Activated CD8-positive, alpha-beta T cell treated with anti-CD3 and anti-CD28 coated beads for 36 hours (primary cell): ENCODE measurements at regions not wholly inside any gene's neighbourhood (a gene's known extent, or its start where the extent isn't known, plus 50 kb on each side); places are given as distances from the start of the nearest gene placed in this dataset.

Experiments
- ATAC-seq: fragments of 200-7000 bp; cut with Tn5 transposase; one replicate; pipeline ENCODE4 v1.10.0; 2021; ENCODE audit warnings: mild to moderate bottlenecking, moderate library complexity
- CTCF ChIA-PET: fragments of 350-600 bp; sonication (Branson Sonifier 250); formaldehyde crosslinking; loops from one replicate; lab custom pipeline; 2021; ENCODE audit warnings: antibody characterized with exemption; lab: Charles Lee
- POLR2A ChIA-PET: fragments of 350-600 bp; sonication (Branson Sonifier 250); formaldehyde crosslinking; loops from one replicate; lab custom pipeline; 2021; ENCODE audit warnings: antibody characterized with exemption; lab: Charles Lee
- DNase-seq: peaks from one replicate; pipeline ENCODE4 v3.0.0-alpha.2; 2020
- H3K27ac Mint-ChIP-seq: one replicate; pipeline ENCODE4 v1.8.0; 2021; ENCODE audit warnings: mild to moderate bottlenecking, mixed read lengths
- H3K27me3 Mint-ChIP-seq: one replicate; pipeline ENCODE4 v1.8.0; 2021; ENCODE audit warnings: mixed read lengths
- H3K36me3 Mint-ChIP-seq: one replicate; pipeline ENCODE4 v1.8.0; 2021; ENCODE audit warnings: low read depth, mixed read lengths
- H3K4me1 Mint-ChIP-seq: one replicate; pipeline ENCODE4 v1.8.0; 2021; ENCODE audit warnings: low read depth, mixed read lengths
- H3K4me3 Mint-ChIP-seq: one replicate; pipeline ENCODE4 v1.8.0; 2021; ENCODE audit warnings: mild to moderate bottlenecking, moderate library complexity, mixed read lengths
- H3K9me3 Mint-ChIP-seq: one replicate; pipeline ENCODE4 v1.8.0; 2021; ENCODE audit warnings: mixed read lengths
- intact Hi-C: fragments of 100-400 bp; cut with micrococcal nuclease; formaldehyde crosslinking; loops from one replicate; pipeline ENCODE4 v1.10.0; 2022
- TF ChIP-seq, protein P1 (sequence below): fragments of 200-600 bp; IDR thresholded peaks from one replicate; pipeline ENCODE4 v1.8.0; 2022; ENCODE audit warnings: antibody characterized with exemption, mild to moderate bottlenecking

DNA sequence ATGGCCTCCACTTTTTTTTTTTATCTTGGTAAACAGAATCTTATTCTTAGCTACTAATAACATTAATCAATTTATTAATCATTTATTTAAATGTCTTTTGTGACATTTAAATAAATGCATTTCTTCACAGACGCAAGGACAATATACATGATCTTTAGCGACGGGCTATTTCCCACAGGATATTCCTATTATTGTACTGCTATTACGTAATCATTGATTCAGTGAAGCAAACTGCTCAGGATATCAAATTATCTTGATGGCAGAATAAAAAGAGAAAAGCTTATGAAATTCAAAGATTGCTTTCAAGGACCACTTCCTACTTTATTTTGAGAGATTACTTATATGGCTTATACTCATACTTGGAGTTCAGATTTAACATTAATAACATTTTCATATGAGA, 114.1 kb downstream of the FAM9B start:
- CTCF ChIA-PET: no interaction called here
- Mint-ChIP-seq H3K9me3 (no peaks in the 10 kb centered on the region), H3K27me3 (peaks cover 8% of the 10 kb centered on the region), H3K27ac (no peak overlapping the region), H3K36me3 (no peaks in the 10 kb centered on the region), H3K4me1 (no peaks in the 10 kb centered on the region), H3K4me3 (no peak overlapping the region)
- DNase-seq: no peak
- intact Hi-C loops: no loop called here
- POLR2A ChIA-PET: no interaction called here
- no peak for ATAC-seq
- TF ChIP-seq, protein P1, sequence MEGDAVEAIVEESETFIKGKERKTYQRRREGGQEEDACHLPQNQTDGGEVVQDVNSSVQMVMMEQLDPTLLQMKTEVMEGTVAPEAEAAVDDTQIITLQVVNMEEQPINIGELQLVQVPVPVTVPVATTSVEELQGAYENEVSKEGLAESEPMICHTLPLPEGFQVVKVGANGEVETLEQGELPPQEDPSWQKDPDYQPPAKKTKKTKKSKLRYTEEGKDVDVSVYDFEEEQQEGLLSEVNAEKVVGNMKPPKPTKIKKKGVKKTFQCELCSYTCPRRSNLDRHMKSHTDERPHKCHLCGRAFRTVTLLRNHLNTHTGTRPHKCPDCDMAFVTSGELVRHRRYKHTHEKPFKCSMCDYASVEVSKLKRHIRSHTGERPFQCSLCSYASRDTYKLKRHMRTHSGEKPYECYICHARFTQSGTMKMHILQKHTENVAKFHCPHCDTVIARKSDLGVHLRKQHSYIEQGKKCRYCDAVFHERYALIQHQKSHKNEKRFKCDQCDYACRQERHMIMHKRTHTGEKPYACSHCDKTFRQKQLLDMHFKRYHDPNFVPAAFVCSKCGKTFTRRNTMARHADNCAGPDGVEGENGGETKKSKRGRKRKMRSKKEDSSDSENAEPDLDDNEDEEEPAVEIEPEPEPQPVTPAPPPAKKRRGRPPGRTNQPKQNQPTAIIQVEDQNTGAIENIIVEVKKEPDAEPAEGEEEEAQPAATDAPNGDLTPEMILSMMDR: no peak

DNA sequence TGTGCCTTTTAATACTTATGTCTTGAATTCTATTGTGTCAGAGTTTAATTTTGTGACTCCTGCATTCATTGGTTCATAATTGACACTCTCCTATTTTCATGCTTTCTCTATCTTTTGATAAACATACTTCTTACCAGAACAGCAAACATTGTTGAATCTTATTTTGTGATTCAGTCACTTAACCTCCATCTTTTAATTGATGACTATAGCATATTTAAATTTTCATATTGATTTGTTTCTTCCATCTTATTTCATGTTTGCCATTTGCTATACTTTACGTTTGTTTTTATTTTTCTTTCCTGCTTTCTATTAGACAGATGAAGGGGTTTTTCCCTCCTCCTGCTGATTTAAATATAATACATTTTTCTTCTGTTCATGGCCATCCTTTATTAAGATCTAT, 115.5 kb upstream of the FAM9A start:
- ATAC-seq: no peak
- ChIA-PET POLR2A (no interaction called here), CTCF (no interaction called here)
- H3K9me3 Mint-ChIP-seq: no peaks in the 10 kb centered on the region
- no peaks in the 10 kb centered on the region for H3K4me1 Mint-ChIP-seq
- H3K36me3 Mint-ChIP-seq: no peaks in the 10 kb centered on the region
- H3K4me3 Mint-ChIP-seq: no peak overlapping the region
- no peak for DNase-seq
- intact Hi-C loops: no loop called here
- H3K27me3 Mint-ChIP-seq: peaks cover 3% of the 10 kb centered on the region
- TF ChIP-seq, protein P1: no peak
- no peak overlapping the region for H3K27ac Mint-ChIP-seq

DNA sequence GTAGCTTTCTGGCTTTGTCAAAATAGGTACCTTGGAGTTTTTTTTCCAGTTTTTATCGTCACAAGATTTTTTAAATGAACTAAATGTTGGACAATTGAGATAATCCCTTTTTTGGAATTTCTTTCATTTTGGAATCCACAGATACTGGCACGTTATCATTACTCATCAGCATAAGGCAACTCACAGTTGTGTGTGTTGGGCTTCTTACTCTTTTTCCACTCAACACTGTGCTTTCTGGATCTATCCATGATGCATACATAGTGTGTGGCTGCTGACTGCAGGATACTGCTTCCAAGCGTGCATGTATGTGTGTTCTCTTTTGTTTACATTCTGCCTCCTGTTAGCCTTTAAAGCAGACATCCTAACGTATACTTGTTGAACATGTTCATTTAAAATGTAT, 113.5 kb upstream of the FAM9A start:
- Mint-ChIP-seq H3K4me3 (no peak overlapping the region), H3K27ac (no peak overlapping the region), H3K36me3 (no peaks in the 10 kb centered on the region), H3K9me3 (no peaks in the 10 kb centered on the region), H3K27me3 (peaks cover 3% of the 10 kb centered on the region), H3K4me1 (no peaks in the 10 kb centered on the region)
- TF ChIP-seq, protein P1: no peak
- ATAC-seq (no peak), DNase-seq (no peak)
- intact Hi-C loops: no loop called here
- POLR2A ChIA-PET: no interaction called here
- CTCF ChIA-PET: no interaction called here

DNA sequence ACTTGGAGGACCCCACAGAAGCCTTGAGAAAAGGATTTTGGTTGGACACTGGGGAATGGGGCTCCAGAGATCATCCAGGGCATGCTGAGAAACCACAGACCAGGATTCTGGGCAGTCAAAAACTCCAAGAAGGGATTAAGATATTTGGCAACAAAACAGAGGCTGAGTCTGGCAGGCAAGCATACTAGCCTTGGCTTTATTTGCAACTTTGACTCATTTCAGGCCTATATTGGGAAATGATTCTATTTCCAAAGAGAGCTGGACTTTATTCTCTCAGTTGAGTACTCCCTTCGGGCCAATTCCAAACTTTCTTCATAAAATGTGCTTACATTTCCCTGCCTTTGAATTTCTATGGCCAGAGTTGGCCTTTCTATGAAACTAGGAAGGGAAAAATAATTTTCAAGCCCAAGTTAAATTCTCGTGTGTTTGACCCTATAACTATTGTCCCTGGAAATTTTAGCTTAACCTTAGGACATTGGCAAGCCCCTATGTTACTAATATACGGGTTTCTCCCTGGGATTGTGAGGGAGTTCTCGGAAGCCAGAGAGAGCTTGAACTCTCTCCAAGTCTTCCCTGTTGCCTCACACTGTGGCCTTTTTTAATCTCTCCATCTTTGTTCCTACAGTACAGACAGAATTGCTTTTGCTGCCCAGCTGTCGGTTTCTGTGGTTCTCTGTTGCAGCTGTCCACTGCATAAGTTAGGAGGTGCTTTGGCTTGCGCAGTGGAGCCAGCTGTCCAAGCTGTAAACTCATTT, 112.6 kb upstream of the FAM9A start:
- POLR2A ChIA-PET: no interaction called here
- Mint-ChIP-seq H3K9me3 (no peaks in the 10 kb centered on the region), H3K27ac (no peak overlapping the region), H3K36me3 (no peaks in the 10 kb centered on the region), H3K27me3 (peaks cover 3% of the 10 kb centered on the region), H3K4me1 (no peaks in the 10 kb centered on the region), H3K4me3 (no peak overlapping the region)
- CTCF ChIA-PET: no interaction called here
- DNase-seq (no peak), ATAC-seq (no peak)
- TF ChIP-seq, protein P1: no peak
- intact Hi-C loops: no loop called here

DNA sequence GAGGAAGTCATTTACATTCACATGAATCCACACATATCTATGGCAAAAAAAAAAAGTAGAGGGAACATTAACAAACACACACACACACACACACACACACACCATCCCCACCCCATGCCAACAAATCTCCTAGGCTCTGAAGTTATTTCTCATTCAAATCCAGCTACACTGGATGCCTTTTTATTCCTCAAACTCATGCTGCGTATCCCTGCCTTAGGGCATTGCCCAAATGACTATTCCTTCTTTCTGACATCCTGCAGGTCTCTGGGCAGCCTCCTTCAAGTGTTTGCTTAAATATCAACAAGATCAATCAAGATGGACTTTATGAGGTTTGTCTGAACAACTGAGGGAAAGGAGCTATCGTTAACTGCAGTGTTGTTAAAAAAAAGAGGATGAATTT, 106.5 kb upstream of the FAM9A start:
- Mint-ChIP-seq H3K36me3 (no peaks in the 10 kb centered on the region), H3K4me3 (no peak overlapping the region), H3K27me3 (no peaks in the 10 kb centered on the region), H3K27ac (no peak overlapping the region), H3K4me1 (no peaks in the 10 kb centered on the region), H3K9me3 (no peaks in the 10 kb centered on the region)
- DNase-seq (no peak), ATAC-seq (no peak)
- ChIA-PET POLR2A (no interaction called here), CTCF (no interaction called here)
- TF ChIP-seq, protein P1: no peak
- intact Hi-C loops: no loop called here
